ENCODE measurements at regions not wholly inside any gene's neighbourhood (a gene's known extent, or its start where the extent isn't known, plus 50 kb on each side); places are given as distances from the start of the nearest gene placed in this dataset.

- TF ChIP-seq CTCF (IDR thresholded peaks at IDR 0.05) (no peak), POLR2A (IDR thresholded peaks at IDR 0.05) (no peak), EP300 (IDR thresholded peaks at IDR 0.05) (no peak)
Observed at GRCh38 chr17:33892717-33893591, 362.1 kb upstream of the CCL2 start.
